NCI-H1930 (cell line): ENCODE measurements at regions not wholly inside any gene's neighbourhood (a gene's known extent, or its start where the extent isn't known, plus 50 kb on each side); places are given as distances from the start of the nearest gene placed in this dataset.
"Not testable (repeated sequence)": the region's sequence is repeated elsewhere in the genome, so short reads cannot be mapped to it uniquely, and the experiment has no call there.

Experiments used
- DNase-seq, 2 experiments: peaks; one replicate each; lab custom pipeline; 2025; lab: John Stamatoyannopoulos, UW

- no peak for DNase-seq
Observed at GRCh38 chr18:29853126-29853525, 1189.4 kb downstream of the DSC3 start.

- DNase-seq, result no peak
Observed at GRCh38 chr18:29849144-29849543, 1193.4 kb downstream of the DSC3 start.

GRCh38 chr18:29841631-29842030 is 1200.9 kb downstream of the DSC3 start:
- DNase-seq, result no peak

GRCh38 chr18:29840089-29840488 is 1202.5 kb downstream of the DSC3 start:
- DNase-seq, result no peak

GRCh38 chr18:29838961-29839360 is 1203.6 kb downstream of the DSC3 start:
- DNase-seq, result not testable (repeated sequence)

GRCh38 chr18:29838556-29838955 is 1204.0 kb downstream of the DSC3 start:
- no peak for DNase-seq

GRCh38 chr18:29823671-29824070 is 1218.9 kb downstream of the DSC3 start:
- DNase-seq, result no peak

GRCh38 chr18:29821544-29821943 is 1221.0 kb downstream of the DSC3 start:
- DNase-seq, result no peak

GRCh38 chr18:29811519-29811918 is 1231.0 kb downstream of the DSC3 start:
- DNase-seq, result no peak

GRCh38 chr18:29780816-29781215 is 1261.7 kb downstream of the DSC3 start:
- DNase-seq, result no peak

GRCh38 chr18:29779096-29779495 is 1263.4 kb downstream of the DSC3 start:
- no peak for DNase-seq

- no peak for DNase-seq
Observed at GRCh38 chr18:29753379-29753778, 1289.2 kb downstream of the DSC3 start.

- DNase-seq, result no peak
Observed at GRCh38 chr18:29749704-29750103, 1292.8 kb downstream of the DSC3 start.

- no peak for DNase-seq
Observed at GRCh38 chr18:29741461-29741860, 1301.1 kb downstream of the DSC3 start.

- no peak for DNase-seq
Observed at GRCh38 chr18:29737620-29738019, 1304.9 kb downstream of the DSC3 start.

GRCh38 chr18:29737190-29737589 is 1305.4 kb downstream of the DSC3 start:
- DNase-seq, result no peak

GRCh38 chr18:29730073-29730472 is 1312.5 kb downstream of the DSC3 start:
- no peak for DNase-seq

- no peak for DNase-seq
Observed at GRCh38 chr18:29726646-29727045, 1315.9 kb downstream of the DSC3 start.

GRCh38 chr18:29723486-29723885 is 1319.1 kb downstream of the DSC3 start:
- not testable (repeated sequence) for DNase-seq

GRCh38 chr18:29715960-29716359 is 1326.6 kb downstream of the DSC3 start:
- not testable (repeated sequence) for DNase-seq

- DNase-seq, result no peak
Observed at GRCh38 chr18:29712785-29713184, 1329.8 kb downstream of the DSC3 start.

GRCh38 chr18:29711932-29712331 is 1330.6 kb downstream of the DSC3 start:
- DNase-seq, result no peak

GRCh38 chr18:29693334-29693733 is 1349.2 kb downstream of the DSC3 start:
- no peak for DNase-seq

- DNase-seq, result no peak
Observed at GRCh38 chr18:29681578-29681977, 1361.0 kb downstream of the DSC3 start.
